ENCODE measurements at regions not wholly inside any gene's neighbourhood (a gene's known extent, or its start where the extent isn't known, plus 50 kb on each side); places are given as distances from the start of the nearest gene placed in this dataset.

DNA sequence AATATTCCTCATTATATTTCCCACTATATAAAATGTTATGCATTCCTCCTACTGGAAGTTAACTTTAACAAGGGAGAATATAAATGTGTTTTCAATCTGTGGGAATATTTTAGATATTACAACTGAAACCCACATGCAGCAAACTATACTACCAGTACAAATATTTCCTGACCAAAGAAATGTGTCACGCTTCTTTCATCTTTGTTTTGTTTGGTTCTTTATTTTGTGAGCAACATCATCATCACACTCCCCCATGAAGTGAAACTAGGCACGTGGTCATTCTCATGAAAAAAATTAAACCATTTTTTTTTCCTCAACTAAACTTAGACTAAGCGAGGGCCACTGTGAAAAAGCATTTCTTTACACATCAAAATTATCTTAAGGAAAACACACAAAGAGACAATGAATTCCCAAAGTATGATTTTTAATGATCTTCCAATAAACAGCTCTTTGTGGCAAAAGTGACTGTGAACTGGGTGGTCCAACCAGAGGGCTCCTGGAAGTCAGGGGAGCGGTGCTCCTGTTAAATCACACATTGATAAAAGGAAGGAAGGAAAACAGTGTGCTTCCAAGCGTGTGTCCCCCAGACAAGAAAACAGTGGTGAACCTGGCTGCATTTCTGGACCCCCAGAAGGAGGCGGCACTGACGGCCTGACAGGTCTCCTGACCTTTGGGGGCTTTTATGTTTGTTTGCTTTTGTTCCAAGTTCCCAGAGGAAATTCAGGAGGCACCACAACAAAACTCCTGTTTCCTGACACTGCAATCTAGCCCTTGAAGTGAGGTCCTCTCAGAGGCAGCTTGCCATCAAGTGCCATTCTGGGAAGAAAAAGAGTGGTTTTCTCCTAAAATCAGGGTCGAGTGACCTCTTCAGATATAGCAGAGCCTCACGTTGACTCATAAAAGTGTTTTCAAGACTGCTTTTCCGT lies 166.8 kb upstream of the FOXQ1 start:
- TF ChIP-seq SIN3A (IDR thresholded peaks at IDR 0.05; ENCODE audit: borderline replicate concordance, insufficient read depth, low read length) (no peak), TAF1 (IDR thresholded peaks at IDR 0.05; ENCODE audit: borderline replicate concordance, insufficient read depth, low read length) (no peak), FOXP2 (optimal IDR thresholded peaks at IDR 0.05; ENCODE audit: borderline replicate concordance, extremely low read depth, extremely low read length, insufficient read depth) (no peak), POLR2AphosphoS5 (IDR thresholded peaks at IDR 0.05; ENCODE audit: low read depth, low read length) (no peak)
- TF ChIP-seq, protein P1, sequence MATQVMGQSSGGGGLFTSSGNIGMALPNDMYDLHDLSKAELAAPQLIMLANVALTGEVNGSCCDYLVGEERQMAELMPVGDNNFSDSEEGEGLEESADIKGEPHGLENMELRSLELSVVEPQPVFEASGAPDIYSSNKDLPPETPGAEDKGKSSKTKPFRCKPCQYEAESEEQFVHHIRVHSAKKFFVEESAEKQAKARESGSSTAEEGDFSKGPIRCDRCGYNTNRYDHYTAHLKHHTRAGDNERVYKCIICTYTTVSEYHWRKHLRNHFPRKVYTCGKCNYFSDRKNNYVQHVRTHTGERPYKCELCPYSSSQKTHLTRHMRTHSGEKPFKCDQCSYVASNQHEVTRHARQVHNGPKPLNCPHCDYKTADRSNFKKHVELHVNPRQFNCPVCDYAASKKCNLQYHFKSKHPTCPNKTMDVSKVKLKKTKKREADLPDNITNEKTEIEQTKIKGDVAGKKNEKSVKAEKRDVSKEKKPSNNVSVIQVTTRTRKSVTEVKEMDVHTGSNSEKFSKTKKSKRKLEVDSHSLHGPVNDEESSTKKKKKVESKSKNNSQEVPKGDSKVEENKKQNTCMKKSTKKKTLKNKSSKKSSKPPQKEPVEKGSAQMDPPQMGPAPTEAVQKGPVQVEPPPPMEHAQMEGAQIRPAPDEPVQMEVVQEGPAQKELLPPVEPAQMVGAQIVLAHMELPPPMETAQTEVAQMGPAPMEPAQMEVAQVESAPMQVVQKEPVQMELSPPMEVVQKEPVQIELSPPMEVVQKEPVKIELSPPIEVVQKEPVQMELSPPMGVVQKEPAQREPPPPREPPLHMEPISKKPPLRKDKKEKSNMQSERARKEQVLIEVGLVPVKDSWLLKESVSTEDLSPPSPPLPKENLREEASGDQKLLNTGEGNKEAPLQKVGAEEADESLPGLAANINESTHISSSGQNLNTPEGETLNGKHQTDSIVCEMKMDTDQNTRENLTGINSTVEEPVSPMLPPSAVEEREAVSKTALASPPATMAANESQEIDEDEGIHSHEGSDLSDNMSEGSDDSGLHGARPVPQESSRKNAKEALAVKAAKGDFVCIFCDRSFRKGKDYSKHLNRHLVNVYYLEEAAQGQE (IDR thresholded peaks at IDR 0.05; ENCODE audit: insufficient read depth in 1 of 2, low read depth in 2 of 2, low read length in 2 of 2): no peak

DNA sequence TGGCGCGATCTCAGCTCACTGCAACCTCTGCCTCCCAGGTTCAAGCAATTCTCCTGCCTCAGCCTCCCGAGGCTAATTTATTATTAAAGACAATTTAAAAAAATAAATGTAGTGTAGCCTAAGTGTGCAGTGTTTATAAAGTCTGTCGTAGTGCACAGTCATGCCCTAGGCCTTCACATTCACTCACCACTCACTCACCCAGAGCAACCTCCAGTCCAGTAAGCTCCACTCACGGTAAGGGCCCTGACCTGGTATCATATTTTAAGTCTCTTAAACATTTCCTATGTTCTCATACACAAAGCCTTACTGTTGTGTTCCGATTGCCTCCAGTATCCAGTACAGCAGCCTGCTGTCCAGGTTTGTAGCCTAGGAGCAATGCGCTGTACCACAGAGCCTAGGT lies 168.2 kb upstream of the FOXQ1 start:
- TF ChIP-seq, protein P1 (IDR thresholded peaks at IDR 0.05; ENCODE audit: insufficient read depth in 1 of 2, low read depth in 2 of 2, low read length in 2 of 2): no peak
- TF ChIP-seq SIN3A (IDR thresholded peaks at IDR 0.05; ENCODE audit: borderline replicate concordance, insufficient read depth, low read length): no peak
- no peak for TF ChIP-seq TAF1 (IDR thresholded peaks at IDR 0.05; ENCODE audit: borderline replicate concordance, insufficient read depth, low read length)
- no peak for TF ChIP-seq POLR2AphosphoS5 (IDR thresholded peaks at IDR 0.05; ENCODE audit: low read depth, low read length)
- no peak for TF ChIP-seq FOXP2 (optimal IDR thresholded peaks at IDR 0.05; ENCODE audit: borderline replicate concordance, extremely low read depth, extremely low read length, insufficient read depth)

DNA sequence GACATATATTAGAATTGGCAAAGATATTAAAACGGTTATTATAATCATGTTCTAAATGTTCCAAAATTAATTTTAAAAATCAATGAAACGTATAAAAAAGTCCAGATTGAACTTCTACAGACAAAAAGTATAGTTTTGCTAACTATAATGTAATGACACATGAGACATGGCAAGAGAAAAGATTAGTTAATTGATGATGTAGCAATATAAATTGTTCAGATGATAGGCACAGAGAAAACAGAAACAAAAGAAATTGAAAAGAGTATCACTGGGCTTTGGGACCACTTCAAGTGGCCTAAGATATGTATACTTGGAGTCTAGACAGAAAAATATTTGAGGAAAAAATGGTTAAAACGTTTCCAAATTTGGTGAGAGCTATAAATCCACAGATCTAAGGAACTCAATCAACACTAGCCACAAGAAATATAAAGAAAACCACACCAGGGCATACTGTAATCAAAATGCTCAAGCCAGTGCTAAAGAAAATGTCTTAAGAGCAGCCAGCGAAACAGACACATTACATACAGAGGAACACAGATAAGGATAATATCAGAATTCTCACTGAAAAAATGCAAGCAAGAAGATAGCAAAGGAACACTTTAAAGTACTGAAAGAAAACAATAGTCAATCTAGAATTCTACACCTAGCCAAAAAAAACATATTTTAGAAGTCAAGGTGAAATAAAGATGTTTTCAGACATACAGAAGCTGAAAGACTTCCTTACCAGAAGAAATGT lies 172.6 kb upstream of the FOXQ1 start:
- TF ChIP-seq, protein P1 (IDR thresholded peaks at IDR 0.05; ENCODE audit: insufficient read depth in 1 of 2, low read depth in 2 of 2, low read length in 2 of 2): no peak
- TF ChIP-seq FOXP2 (optimal IDR thresholded peaks at IDR 0.05; ENCODE audit: borderline replicate concordance, extremely low read depth, extremely low read length, insufficient read depth) (no peak), POLR2AphosphoS5 (IDR thresholded peaks at IDR 0.05; ENCODE audit: low read depth, low read length) (no peak), TAF1 (IDR thresholded peaks at IDR 0.05; ENCODE audit: borderline replicate concordance, insufficient read depth, low read length) (no peak), SIN3A (IDR thresholded peaks at IDR 0.05; ENCODE audit: borderline replicate concordance, insufficient read depth, low read length) (no peak)

DNA sequence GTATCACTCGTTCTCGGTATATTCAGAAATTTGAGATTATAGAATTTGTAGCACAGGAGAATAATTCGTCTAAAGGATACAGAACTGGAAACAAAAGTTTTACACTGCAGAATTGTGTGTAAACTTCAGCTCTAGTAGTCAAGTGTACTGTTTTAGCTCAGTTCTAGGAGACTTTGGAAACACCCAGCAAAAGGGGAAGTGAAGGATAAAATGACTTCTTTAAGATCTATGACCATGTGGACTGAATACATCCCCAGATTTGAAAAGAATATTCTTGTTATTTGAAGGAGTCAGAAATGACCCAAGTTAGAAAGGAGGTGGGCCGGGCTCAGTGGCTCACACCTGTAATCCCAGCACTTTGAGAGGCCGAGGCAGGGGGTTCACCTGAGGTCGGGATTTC lies 174.0 kb upstream of the FOXQ1 start:
- TF ChIP-seq, protein P1 (IDR thresholded peaks at IDR 0.05; ENCODE audit: insufficient read depth in 1 of 2, low read depth in 2 of 2, low read length in 2 of 2): no peak
- no peak for TF ChIP-seq POLR2AphosphoS5 (IDR thresholded peaks at IDR 0.05; ENCODE audit: low read depth, low read length)
- TF ChIP-seq TAF1 (IDR thresholded peaks at IDR 0.05; ENCODE audit: borderline replicate concordance, insufficient read depth, low read length): no peak
- no peak for TF ChIP-seq FOXP2 (optimal IDR thresholded peaks at IDR 0.05; ENCODE audit: borderline replicate concordance, extremely low read depth, extremely low read length, insufficient read depth)
- TF ChIP-seq SIN3A (IDR thresholded peaks at IDR 0.05; ENCODE audit: borderline replicate concordance, insufficient read depth, low read length): no peak
